K562 (cell line): ENCODE measurements at regions not wholly inside any gene's neighbourhood (a gene's known extent, or its start where the extent isn't known, plus 50 kb on each side); places are given as distances from the start of the nearest gene placed in this dataset.
A peak's percentile ranks its signal among the peaks of the same experiment; 100 is the strongest.

Source experiments
- ATAC-seq: fragments of 200-7000 bp; cut with Tn5 transposase; 3 replicates; pipeline ENCODE4 v1.9.1; 2020; ENCODE audit warnings: moderate library complexity
- BruUV-seq: library from RNA; stranded (reverse); fragments of 400-500 nt; replicated peaks from 2 replicates; lab custom pipeline; 2021; lab: Mats Ljungman, UMichigan
- CTCF ChIA-PET: fragments of 300-600 bp; formaldehyde crosslinking; extraction: SDS; loops from one replicate; lab custom pipeline; 2021; ENCODE audit warnings: low intra/inter-chr PET ratio; lab: Yijun Ruan, JAX
- POLR2A ChIA-PET: fragments of 300-600, 350-650 bp; sonication (Branson Sonifier 250); formaldehyde crosslinking; extraction: SDS; loops from one replicate; lab custom pipeline; 2021; ENCODE audit warnings: antibody characterized with exemption, inconsistent platforms; lab: Yijun Ruan, JAX
- DNase-seq, 4 experiments: peaks; one replicate each; pipeline versions ENCODE4 v3.0.0 to v3.0.0-alpha.2; 2011 to 2018; ENCODE audit warnings: low spot score in 3 of 4, mixed read lengths in 3 of 4; ENCODE audit errors: extremely low read depth in 1 of 4
- FAIRE-seq: peaks from 2 replicates; lab custom pipeline; 2011; peaks lifted over from hg19 to GRCh38; lab: Jason Lieb, UNC
- H2AFZ ChIP-seq: 2 replicates; pipeline ENCODE4 v1.6.0; 2011; ENCODE audit warnings: low read depth, low read length, control low read depth, inconsistent platforms
- H3K27ac ChIP-seq: fragments of 200-600 bp; 3 replicates; pipeline ENCODE4 v1.8.0; 2011; ENCODE audit warnings: low read depth, mild to moderate bottlenecking, control low read depth, inconsistent platforms, low read length, moderate library complexity, mixed read lengths; ENCODE audit errors: extremely low read depth
- H3K27me3 ChIP-seq, 2 experiments: fragments of 300-600 bp in 1 of 2; 2 replicates in 1 of 2; 3 replicates in 1 of 2; pipeline versions ENCODE4 v1.6.0 to v1.8.0; 2011; ENCODE audit warnings: inconsistent platforms in 2 of 2, low read length in 2 of 2, mild to moderate bottlenecking in 1 of 2, mixed read lengths in 1 of 2, moderate library complexity in 1 of 2; ENCODE audit not compliant: control insufficient read depth in 2 of 2, insufficient read depth in 2 of 2
- H3K36me3 ChIP-seq: fragments of 300-600 bp; 3 replicates; pipeline ENCODE4 v1.8.0; 2011; ENCODE audit warnings: mild to moderate bottlenecking, low read length, inconsistent platforms; ENCODE audit not compliant: control insufficient read depth, insufficient read depth
- H3K4me1 ChIP-seq, 2 experiments: fragments of 200-600 bp in 1 of 2; replicated peaks in 1 of 2; 2 replicates in 1 of 2; 3 replicates in 1 of 2; pipeline versions ENCODE4 v1.5.1 to v1.8.0; 2011; ENCODE audit warnings: inconsistent platforms in 2 of 2, low read length in 2 of 2, mild to moderate bottlenecking in 1 of 2, mixed read lengths in 1 of 2, moderate library complexity in 1 of 2; ENCODE audit not compliant: control insufficient read depth in 2 of 2, insufficient read depth in 2 of 2
- H3K4me2 ChIP-seq: 2 replicates; pipeline ENCODE4 v1.6.1; 2011; ENCODE audit warnings: low read length, control low read depth, inconsistent platforms, mixed read lengths; ENCODE audit not compliant: insufficient read depth
- H3K4me3 ChIP-seq: fragments of 200-600 bp; sonication (generic), shearing (Covaris generic); 2 replicates; pipeline ENCODE4 v1.5.1; 2016; ENCODE audit warnings: control low read depth, inconsistent platforms
- H3K79me2 ChIP-seq: fragments of 200-600 bp; 3 replicates; pipeline ENCODE4 v1.8.0; 2011; ENCODE audit warnings: low read length, inconsistent platforms; ENCODE audit not compliant: control insufficient read depth, insufficient read depth
- H3K9ac ChIP-seq, 2 experiments: 2 replicates each; pipeline versions ENCODE4 v1.6.0 to v1.6.1; 2011; ENCODE audit warnings: low read depth in 2 of 2, low read length in 2 of 2, control low read depth in 1 of 2, inconsistent platforms in 1 of 2, mild to moderate bottlenecking in 1 of 2, mixed read lengths in 1 of 2; ENCODE audit not compliant: insufficient read depth in 1 of 2
- H3K9me1 ChIP-seq: one replicate; pipeline ENCODE4 v1.6.0; 2011; ENCODE audit warnings: inconsistent platforms, mild to moderate bottlenecking, low read length, moderate library complexity; ENCODE audit not compliant: control insufficient read depth, insufficient read depth
- H3K9me3 ChIP-seq: replicated peaks from 2 replicates; pipeline ENCODE4 v1.5.1; 2011; ENCODE audit warnings: low read depth, low read length, inconsistent platforms; ENCODE audit not compliant: control insufficient read depth, insufficient read depth
- H4K20me1 ChIP-seq: replicated peaks from 2 replicates; pipeline ENCODE4 v1.6.1; 2011; ENCODE audit warnings: low read length, inconsistent platforms, mixed read lengths; ENCODE audit not compliant: control insufficient read depth, insufficient read depth
- ARID1B ChIP-seq: fragments of 450-650 bp; IDR thresholded peaks from 2 replicates; pipeline ENCODE4 v1.6.1; 2016; ENCODE audit warnings: antibody characterized with exemption, mild to moderate bottlenecking, inconsistent platforms
- BACH1 ChIP-seq: fragments of 200-800 bp; sonication (Bioruptor generic); IDR thresholded peaks from 2 replicates; pipeline ENCODE4 v1.6.1; 2016; ENCODE audit warnings: missing genetic modification characterization, missing compliant biosample characterization
- BRD9 ChIP-seq: fragments of 450-650 bp; IDR thresholded peaks from 2 replicates; pipeline ENCODE4 v1.6.1; 2018; ENCODE audit warnings: low read depth; ENCODE audit not compliant: partially characterized antibody
- C11orf30 ChIP-seq: fragments of 450-650 bp; IDR thresholded peaks from 2 replicates; pipeline ENCODE4 v1.6.1; 2016; ENCODE audit warnings: low read depth, mild to moderate bottlenecking
- CHD2 ChIP-seq: IDR thresholded peaks from 2 replicates; pipeline ENCODE4 v1.6.1; 2011; ENCODE audit warnings: low read depth, low read length
- CREM ChIP-seq: IDR thresholded peaks from 2 replicates; pipeline ENCODE4 v1.6.1; 2014; ENCODE audit warnings: antibody characterized with exemption, low read depth
- CXXC5 ChIP-seq: fragments of 250-450 bp; sonication (Bioruptor Pico); IDR thresholded peaks from 2 replicates; pipeline ENCODE4 v1.8.0; 2022; ENCODE audit warnings: inconsistent platforms, mild to moderate bottlenecking, moderate library complexity
- FOSL1 ChIP-seq: fragments of 200-800 bp; sonication (Bioruptor generic); conservative IDR thresholded peaks from 2 replicates; pipeline ENCODE4 v1.6.1; 2016; ENCODE audit warnings: missing genetic modification characterization, missing compliant biosample characterization
- LCOR ChIP-seq: sonication (generic); formaldehyde crosslinking; IDR thresholded peaks from 2 replicates; pipeline ENCODE4 v1.8.0; 2022; ENCODE audit warnings: mild to moderate bottlenecking, missing genetic modification reagents
- LEF1 ChIP-seq: fragments of 450-650 bp; IDR thresholded peaks from 2 replicates; pipeline ENCODE4 v1.6.1; 2016; ENCODE audit warnings: mild to moderate bottlenecking
- MNT ChIP-seq, 2 experiments: fragments of 450-650 bp; conservative IDR thresholded peaks; 2 replicates each; pipeline ENCODE4 v1.6.1; 2017; ENCODE audit warnings: mild to moderate bottlenecking in 2 of 2, moderate library complexity in 2 of 2
- NCOA1 ChIP-seq: fragments of 450-650 bp; IDR thresholded peaks from 2 replicates; pipeline ENCODE4 v1.6.1; 2016; ENCODE audit warnings: low read depth
- NR2C1 ChIP-seq, 2 experiments: fragments of 450-650 bp; IDR thresholded peaks; 2 replicates each; pipeline ENCODE4 v1.6.1; 2017; ENCODE audit warnings: mild to moderate bottlenecking in 2 of 2, antibody characterized with exemption in 1 of 2, inconsistent platforms in 1 of 2, missing compliant biosample characterization in 1 of 2, missing genetic modification characterization in 1 of 2
- NR3C1 ChIP-seq: sonication (generic); formaldehyde crosslinking; IDR thresholded peaks from 2 replicates; pipeline ENCODE4 v1.8.1; 2022; ENCODE audit warnings: missing genetic modification reagents
- RCOR1 ChIP-seq, 2 experiments: IDR thresholded peaks; 2 replicates each; pipeline ENCODE4 v1.6.1; 2012; ENCODE audit warnings: low read depth in 2 of 2, low read length in 2 of 2, borderline replicate concordance in 1 of 2, improper control_type of control experiment in 1 of 2
- SMARCE1 ChIP-seq: fragments of 450-650 bp; IDR thresholded peaks from 2 replicates; pipeline ENCODE4 v1.7.1; 2016; ENCODE audit warnings: mild to moderate bottlenecking
- UBTF ChIP-seq, 2 experiments: IDR thresholded peaks; 2 replicates each; pipeline ENCODE4 v1.6.1; 2012; ENCODE audit warnings: improper control_type of control experiment in 2 of 2, low read depth in 2 of 2, low read length in 2 of 2, borderline replicate concordance in 1 of 2
- ZNF384 ChIP-seq: IDR thresholded peaks from 2 replicates; pipeline ENCODE4 v1.6.1; 2012; ENCODE audit warnings: low read depth, low read length, improper control_type of control experiment
- WGBS: fragments of 100-300 bp; shearing (Covaris generic); methylation state at CpG from one replicate; pipeline ENCODE4 v1.1.6; 2016; ENCODE audit warnings: low coverage, mixed read lengths; ENCODE audit not compliant: insufficient coverage; ENCODE audit errors: missing lambda C conversion rate; 5-methylcytosine and 5-hydroxymethylcytosine counted together
- in situ Hi-C: fragments of 300-500 bp; cut with MboI; formaldehyde crosslinking; loops from 4 replicates; pipeline ENCODE4 v1.15.0; 2018; ENCODE audit warnings: inconsistent platforms, mixed read lengths
- intact Hi-C: fragments of 100-400 bp; cut with micrococcal nuclease; formaldehyde crosslinking; loops from 2 replicates; pipeline ENCODE4 v1.14.2; 2022

GRCh38 chr1:61013189-61013945 is 69.0 kb upstream of the NFIA start (continued):
- 0 out of 4 replicates have a peak, but pooled peaks of 1 of the 2 experiments have one; percentile 48 for TF ChIP-seq UBTF (IDR thresholded peaks at IDR 0.05; ENCODE audit: borderline replicate concordance in 1 of 2, low read depth in 2 of 2, low read length in 2 of 2)
- no peak for TF ChIP-seq NR3C1 (CRISPR knock-in tag)
- peak; percentile 52 for TF ChIP-seq BRD9
- 0 out of 2 replicates have a peak, but pooled peaks have one; percentile 26 for TF ChIP-seq ZNF384
- peak; percentile 80 for TF ChIP-seq CREM
- TF ChIP-seq CXXC5 (CRISPR knock-in tag): peak; percentile 80
- no peak for TF ChIP-seq CHD2

- H3K27ac ChIP-seq: peak overlapping the region; percentile 78
- H3K4me2 ChIP-seq: peak overlapping the region; percentile 63
- BruUV-seq: no TSS peak
- H3K9me3 ChIP-seq: no peaks in the 10 kb centered on the region
- peak overlapping the region; percentile 70 for H2AFZ ChIP-seq
- ChIA-PET CTCF (no interaction called here), POLR2A (interaction anchor here (0.5 to 3.4 kb wide), 11 partner anchors 10 to 731 kb away, joined by 3 to 14 read pairs (median 4); no protein-coding TSS in a partner anchor)
- intact Hi-C loops (loop anchor here (2.0 kb wide), 3 partner anchors 18 to 64 kb away; no protein-coding TSS in a partner anchor), in situ Hi-C loops (no loop called here)
- 3% methylated on average over 2 of the region's 2 CpGs for WGBS
- no peaks in the 10 kb centered on the region for H3K79me2 ChIP-seq
- H3K4me3 ChIP-seq: no peak overlapping the region
- no peaks in the 10 kb centered on the region for H3K36me3 ChIP-seq
- FAIRE-seq (peak; percentile 67), ATAC-seq (peak; percentile 56), DNase-seq (peak; percentile 28 to 53 (median 38))
- no peaks in the 10 kb centered on the region for H3K9me1 ChIP-seq
- H3K9ac ChIP-seq: peak overlapping the region in 1 of 2 experiments; percentile 42; a peak in 2 of 4 replicates
- peaks cover 16 to 47% of the 10 kb centered on the region in 2 experiments; a peak in 4 of 5 replicates for H3K4me1 ChIP-seq
- H4K20me1 ChIP-seq: no peaks in the 10 kb centered on the region
- no peaks in the 10 kb centered on the region for H3K27me3 ChIP-seq
- TF ChIP-seq MNT (conservative IDR thresholded peaks at IDR 0.05) (peak; percentile 35 to 47; a peak in 2 of 4 replicates), LCOR (CRISPR knock-in tag) (no peak), SMARCE1 (0 out of 2 replicates have a peak, but pooled peaks have one; percentile 41), C11orf30 (peak; percentile 89), ARID1B (peak; percentile 57), NCOA1 (no peak), FOSL1 (peak; percentile 88), NR2C1 (IDR thresholded peaks at IDR 0.05) (no peak), NR2C1 (tag; IDR thresholded peaks at IDR 0.05) (peak; percentile 4; the same call in 1 of the 2 replicates), BACH1 (tag) (no peak), LEF1 (peak; percentile 27; the same call in 1 of the 2 replicates), RCOR1 (IDR thresholded peaks at IDR 0.05; ENCODE audit: borderline replicate concordance in 1 of 2, low read depth in 2 of 2, low read length in 2 of 2) (0 out of 4 replicates have a peak, but pooled peaks of 1 of the 2 experiments have one; percentile 28)
These were observed 70.0 kb upstream of the NFIA start for GRCh38 chr1:61012341-61012761.
